Thyroid gland (tissue), 4 donors: ENCODE measurements at regions not wholly inside any gene's neighbourhood (a gene's known extent, or its start where the extent isn't known, plus 50 kb on each side); places are given as distances from the start of the nearest gene placed in this dataset.

Experiments
- POLR2A ChIP-seq, 2 donors: fragments of 450-650 bp; IDR thresholded peaks; one replicate each; pipeline ENCODE4 v1.6.1; 2017; ENCODE audit warnings: antibody characterized with exemption in 2 of 2, mild to moderate bottlenecking in 2 of 2, moderate library complexity in 1 of 2
- TF ChIP-seq, protein P1 (sequence below), 6 experiments: fragments of 200-600 bp in 3 of 6; fragments of 450-650 bp in 3 of 6; sonication (generic) in 3 of 6; IDR thresholded peaks; one replicate each; pipeline ENCODE4 v1.5.1; 2016 to 2019; ENCODE audit warnings: antibody characterized with exemption in 6 of 6, mild to moderate bottlenecking in 2 of 6, inconsistent platforms in 1 of 6, moderate library complexity in 1 of 6

DNA sequence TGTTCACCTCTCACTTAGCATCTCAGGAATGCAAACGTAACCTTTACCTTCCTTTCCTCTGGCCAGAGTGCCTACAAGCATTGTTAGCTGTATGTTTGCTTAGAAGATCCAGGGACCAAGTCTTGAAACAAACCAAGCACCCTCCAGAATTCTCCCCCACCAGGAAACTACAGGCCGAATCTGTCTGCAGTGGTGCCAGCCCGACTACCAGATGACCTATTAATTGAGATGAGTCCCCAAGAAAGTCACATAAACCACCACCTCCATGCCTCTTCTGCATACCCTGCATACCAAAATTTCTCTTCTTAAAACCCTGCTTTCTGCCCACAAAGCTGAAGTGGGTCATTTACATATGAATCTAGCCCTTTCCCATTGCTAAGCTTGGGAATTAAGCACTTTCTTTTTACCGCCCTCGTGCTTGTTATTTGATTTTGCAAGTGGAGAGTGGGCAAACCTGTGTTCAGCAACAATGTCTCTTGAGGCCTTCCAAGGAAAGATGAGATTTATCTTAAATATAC lies 1239.1 kb downstream of the CDH12 start:
- TF ChIP-seq POLR2A (IDR thresholded peaks at IDR 0.05), result no peak
- TF ChIP-seq, protein P1, sequence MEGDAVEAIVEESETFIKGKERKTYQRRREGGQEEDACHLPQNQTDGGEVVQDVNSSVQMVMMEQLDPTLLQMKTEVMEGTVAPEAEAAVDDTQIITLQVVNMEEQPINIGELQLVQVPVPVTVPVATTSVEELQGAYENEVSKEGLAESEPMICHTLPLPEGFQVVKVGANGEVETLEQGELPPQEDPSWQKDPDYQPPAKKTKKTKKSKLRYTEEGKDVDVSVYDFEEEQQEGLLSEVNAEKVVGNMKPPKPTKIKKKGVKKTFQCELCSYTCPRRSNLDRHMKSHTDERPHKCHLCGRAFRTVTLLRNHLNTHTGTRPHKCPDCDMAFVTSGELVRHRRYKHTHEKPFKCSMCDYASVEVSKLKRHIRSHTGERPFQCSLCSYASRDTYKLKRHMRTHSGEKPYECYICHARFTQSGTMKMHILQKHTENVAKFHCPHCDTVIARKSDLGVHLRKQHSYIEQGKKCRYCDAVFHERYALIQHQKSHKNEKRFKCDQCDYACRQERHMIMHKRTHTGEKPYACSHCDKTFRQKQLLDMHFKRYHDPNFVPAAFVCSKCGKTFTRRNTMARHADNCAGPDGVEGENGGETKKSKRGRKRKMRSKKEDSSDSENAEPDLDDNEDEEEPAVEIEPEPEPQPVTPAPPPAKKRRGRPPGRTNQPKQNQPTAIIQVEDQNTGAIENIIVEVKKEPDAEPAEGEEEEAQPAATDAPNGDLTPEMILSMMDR (IDR thresholded peaks at IDR 0.05), result no peak
